ENCODE measurements at regions not wholly inside any gene's neighbourhood (a gene's known extent, or its start where the extent isn't known, plus 50 kb on each side); places are given as distances from the start of the nearest gene placed in this dataset.
"Not testable (repeated sequence)": the region's sequence is repeated elsewhere in the genome, so short reads cannot be mapped to it uniquely, and the experiment has no call there.

GRCh38 chr3:197618408-197618807, 62.6 kb upstream of the BDH1 start:
- not testable (repeated sequence) for H3K4me3 Mint-ChIP-seq
- H3K36me3 Mint-ChIP-seq (ENCODE audit: insufficient read depth): peaks cover 76% of the 10 kb centered on the region

GRCh38 chr3:197615430-197615829, 59.7 kb upstream of the BDH1 start:
- Mint-ChIP-seq H3K4me3 (no peak overlapping the region), H3K4me1 (ENCODE audit: low read depth in 2 of 2) (peaks cover 5 to 7% of the 10 kb centered on the region in 2 donors), H3K9me3 (no peaks in the 10 kb centered on the region), H3K36me3 (ENCODE audit: insufficient read depth) (peaks cover 67% of the 10 kb centered on the region), H3K27ac (no peak overlapping the region), H3K27me3 (no peaks in the 10 kb centered on the region)
- DNase-seq (no peak), ATAC-seq (replicated peaks) (no peak)

More at GRCh38 chr3:197618408-197618807, 62.6 kb upstream of the BDH1 start:
- not testable (repeated sequence) for ATAC-seq (replicated peaks); H3K4me1 Mint-ChIP-seq (ENCODE audit: low read depth in 2 of 2); DNase-seq; H3K27ac Mint-ChIP-seq; H3K9me3 Mint-ChIP-seq; H3K27me3 Mint-ChIP-seq

- ATAC-seq (replicated peaks); DNase-seq; H3K27me3 Mint-ChIP-seq; H3K4me3 Mint-ChIP-seq; H3K9me3 Mint-ChIP-seq: not testable (repeated sequence)
- peak overlapping the region; percentile 82 to 88 for H3K27ac Mint-ChIP-seq
- peaks cover 7 to 11% of the 10 kb centered on the region in 2 donors for H3K4me1 Mint-ChIP-seq (ENCODE audit: low read depth in 2 of 2)
- H3K36me3 Mint-ChIP-seq (ENCODE audit: insufficient read depth): peaks cover 57% of the 10 kb centered on the region
Measured at GRCh38 chr3:197614134-197614533, 58.4 kb upstream of the BDH1 start.

GRCh38 chr3:197613199-197613598, 57.4 kb upstream of the BDH1 start:
- peaks cover 56% of the 10 kb centered on the region for H3K36me3 Mint-ChIP-seq (ENCODE audit: insufficient read depth)
- H3K4me1 Mint-ChIP-seq (ENCODE audit: low read depth in 2 of 2): peaks cover 7 to 11% of the 10 kb centered on the region in 2 donors
- peak overlapping the region; percentile 19 to 32 for H3K4me3 Mint-ChIP-seq
- H3K27ac Mint-ChIP-seq: peak overlapping the region; percentile 82 to 88
- no peaks in the 10 kb centered on the region for H3K27me3 Mint-ChIP-seq
- no peaks in the 10 kb centered on the region for H3K9me3 Mint-ChIP-seq
- ATAC-seq (replicated peaks) (peak; percentile 93), DNase-seq (no peak)

- Mint-ChIP-seq H3K36me3 (ENCODE audit: insufficient read depth) (peaks cover 43% of the 10 kb centered on the region), H3K9me3 (no peaks in the 10 kb centered on the region), H3K4me1 (ENCODE audit: low read depth in 2 of 2) (peaks cover 7 to 11% of the 10 kb centered on the region in 2 donors), H3K27me3 (no peaks in the 10 kb centered on the region), H3K27ac (peak overlapping the region in 1 of 2 donors; percentile 49), H3K4me3 (peak overlapping the region in 1 of 2 donors; percentile 5)
- no peak for ATAC-seq (replicated peaks)
- no peak for DNase-seq
Measured at GRCh38 chr3:197611255-197611654, 55.5 kb upstream of the BDH1 start.

GRCh38 chr3:197606468-197606867, 50.7 kb upstream of the BDH1 start:
- ATAC-seq (replicated peaks) (no peak), DNase-seq (no peak)
- no peaks in the 10 kb centered on the region for H3K9me3 Mint-ChIP-seq
- H3K27me3 Mint-ChIP-seq: no peaks in the 10 kb centered on the region
- H3K36me3 Mint-ChIP-seq (ENCODE audit: insufficient read depth): peaks cover 14% of the 10 kb centered on the region
- peaks cover 0 to 6% of the 10 kb centered on the region in 2 donors for H3K4me1 Mint-ChIP-seq (ENCODE audit: low read depth in 2 of 2)
- no peak overlapping the region for H3K27ac Mint-ChIP-seq
- no peak overlapping the region for H3K4me3 Mint-ChIP-seq

All from effector memory CD8-positive, alpha-beta T cell (primary cell).